Erythroblast (primary cell): ENCODE measurements at regions not wholly inside any gene's neighbourhood (a gene's known extent, or its start where the extent isn't known, plus 50 kb on each side); places are given as distances from the start of the nearest gene placed in this dataset.

Experiments
- GATA1 ChIP-seq: IDR thresholded peaks from 2 replicates; pipeline ENCODE4 v1.6.1; 2011; ENCODE audit warnings: low read depth, mild to moderate bottlenecking, control low read depth, low read length, moderate library complexity
- POLR2A ChIP-seq: IDR thresholded peaks from 2 replicates; pipeline ENCODE4 v1.6.1; 2011; ENCODE audit warnings: mild to moderate bottlenecking, low read length

DNA sequence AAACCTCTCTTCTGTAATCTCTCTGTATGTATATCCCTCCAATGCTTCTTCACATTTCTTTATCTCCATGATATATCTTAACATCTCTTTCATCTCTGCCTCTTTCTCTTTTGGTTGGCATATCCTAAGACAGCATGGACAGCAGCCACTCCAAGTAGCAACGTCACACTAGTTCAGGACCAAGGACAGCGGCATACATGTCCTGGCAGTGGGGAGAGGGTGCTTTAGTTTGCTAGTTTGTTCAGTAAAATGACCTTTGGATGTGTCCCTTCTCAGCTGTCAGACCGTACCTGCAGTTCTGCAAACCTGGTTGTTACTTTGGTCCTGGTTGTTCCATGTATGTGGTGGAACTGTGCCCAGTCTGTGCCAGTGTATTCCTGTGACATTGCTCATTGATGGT, 225.6 kb upstream of the ROPN1 start:
- TF ChIP-seq POLR2A = no peak
- TF ChIP-seq GATA1 = no peak
